ENCODE measurements at regions not wholly inside any gene's neighbourhood (a gene's known extent, or its start where the extent isn't known, plus 50 kb on each side); places are given as distances from the start of the nearest gene placed in this dataset.
"Not testable (repeated sequence)": the region's sequence is repeated elsewhere in the genome, so short reads cannot be mapped to it uniquely, and the experiment has no call there.

GRCh38 chr7:149688836-149689235 lies 84.6 kb downstream of the ZNF467 start:
- Mint-ChIP-seq H3K27ac (no peak overlapping the region), H3K27me3 (peaks cover 48% of the 10 kb centered on the region), H3K36me3 (ENCODE audit: low read depth) (no peaks in the 10 kb centered on the region), H3K4me3 (no peak overlapping the region), H3K9me3 (peaks cover 5% of the 10 kb centered on the region), H3K4me1 (no peaks in the 10 kb centered on the region)
- ATAC-seq (ENCODE audit: low read depth): no peak
- intact Hi-C loops (cut with micrococcal nuclease): no loop called here
- CTCF ChIA-PET: no interaction called here
- TF ChIP-seq CTCF (IDR thresholded peaks at IDR 0.05): no peak
- POLR2A ChIA-PET: no interaction called here
- no peak for DNase-seq

GRCh38 chr7:149687820-149688219 lies 85.6 kb downstream of the ZNF467 start:
- H3K36me3 Mint-ChIP-seq (ENCODE audit: low read depth); H3K9me3 Mint-ChIP-seq; H3K4me1 Mint-ChIP-seq; ATAC-seq (ENCODE audit: low read depth); DNase-seq; intact Hi-C loops (cut with micrococcal nuclease); CTCF ChIA-PET; H3K4me3 Mint-ChIP-seq; POLR2A ChIA-PET; H3K27ac Mint-ChIP-seq: not testable (repeated sequence)
- H3K27me3 Mint-ChIP-seq: peaks cover 42% of the 10 kb centered on the region

GRCh38 chr7:149686449-149686848 lies 86.9 kb downstream of the ZNF467 start:
- intact Hi-C loops (cut with micrococcal nuclease): no loop called here
- peaks cover 5% of the 10 kb centered on the region for H3K9me3 Mint-ChIP-seq
- POLR2A ChIA-PET: no interaction called here
- peaks cover 37% of the 10 kb centered on the region for H3K27me3 Mint-ChIP-seq
- no peak overlapping the region for H3K4me3 Mint-ChIP-seq
- TF ChIP-seq CTCF (IDR thresholded peaks at IDR 0.05): no peak
- CTCF ChIA-PET: no interaction called here
- H3K27ac Mint-ChIP-seq: no peak overlapping the region
- H3K36me3 Mint-ChIP-seq (ENCODE audit: low read depth): no peaks in the 10 kb centered on the region
- no peak for DNase-seq
- ATAC-seq (ENCODE audit: low read depth): no peak
- no peaks in the 10 kb centered on the region for H3K4me1 Mint-ChIP-seq

- no peaks in the 10 kb centered on the region for H3K4me1 Mint-ChIP-seq
- ATAC-seq (ENCODE audit: low read depth) (no peak), DNase-seq (no peak)
- ChIA-PET POLR2A (no interaction called here), CTCF (interaction anchor here (0.7 kb wide), 2 partner anchors 24 to 56 kb away, joined by 3 to 5 read pairs; no protein-coding TSS in a partner anchor)
- peaks cover 34% of the 10 kb centered on the region for H3K27me3 Mint-ChIP-seq
- intact Hi-C loops (cut with micrococcal nuclease): no loop called here
- no peak overlapping the region for H3K4me3 Mint-ChIP-seq
- peaks cover 5% of the 10 kb centered on the region for H3K9me3 Mint-ChIP-seq
- no peak overlapping the region for H3K27ac Mint-ChIP-seq
- H3K36me3 Mint-ChIP-seq (ENCODE audit: low read depth): no peaks in the 10 kb centered on the region
- TF ChIP-seq CTCF (IDR thresholded peaks at IDR 0.05): no peak
These were observed 87.4 kb downstream of the ZNF467 start for GRCh38 chr7:149686011-149686410.

GRCh38 chr7:149685455-149685854 lies 87.9 kb downstream of the ZNF467 start:
- ATAC-seq (ENCODE audit: low read depth): no peak

More at GRCh38 chr7:149685455-149685854, 87.9 kb downstream of the ZNF467 start:
- Mint-ChIP-seq H3K27ac (no peak overlapping the region), H3K4me3 (no peak overlapping the region), H3K4me1 (no peaks in the 10 kb centered on the region), H3K36me3 (ENCODE audit: low read depth) (no peaks in the 10 kb centered on the region), H3K9me3 (peaks cover 5% of the 10 kb centered on the region), H3K27me3 (peaks cover 34% of the 10 kb centered on the region)
- ChIA-PET CTCF (interaction anchor here (0.7 kb wide), 2 partner anchors 23 to 57 kb away, joined by 3 to 5 read pairs; no protein-coding TSS in a partner anchor), POLR2A (no interaction called here)
- DNase-seq: no peak
- intact Hi-C loops (cut with micrococcal nuclease): no loop called here
- no peak for TF ChIP-seq CTCF (IDR thresholded peaks at IDR 0.05)
